Activated naive CD8-positive, alpha-beta T cell treated with anti-CD3 and anti-CD28 coated beads, Interleukin-2, amount 10 ng/mL, durations not matched to agents 7 days and 5 days (primary cell): ENCODE measurements at regions not wholly inside any gene's neighbourhood (a gene's known extent, or its start where the extent isn't known, plus 50 kb on each side); places are given as distances from the start of the nearest gene placed in this dataset.

ENCODE experiments used
- ATAC-seq: fragments of 150-1000 bp; cut with Tn5 transposase; one replicate; pipeline ENCODE4 v1.10.0; 2021; ENCODE audit warnings: low read depth, moderate library complexity
- POLR2A ChIA-PET: fragments of 350-600 bp; sonication (Branson Sonifier 250); formaldehyde crosslinking; loops from one replicate; lab custom pipeline; 2021; ENCODE audit warnings: antibody characterized with exemption; lab: Charles Lee
- DNase-seq: peaks from one replicate; pipeline ENCODE4 v3.0.0; 2021
- H3K27ac Mint-ChIP-seq: one replicate; pipeline ENCODE4 v1.8.0; 2022; ENCODE audit warnings: mild to moderate bottlenecking, mixed read lengths
- H3K27me3 Mint-ChIP-seq: one replicate; pipeline ENCODE4 v1.8.0; 2022; ENCODE audit warnings: mild to moderate bottlenecking, moderate library complexity, mixed read lengths
- H3K36me3 Mint-ChIP-seq: one replicate; pipeline ENCODE4 v1.8.0; 2021; ENCODE audit warnings: mild to moderate bottlenecking, mixed read lengths
- H3K4me1 Mint-ChIP-seq: one replicate; pipeline ENCODE4 v1.8.0; 2021; ENCODE audit warnings: mixed read lengths
- H3K4me3 Mint-ChIP-seq: one replicate; pipeline ENCODE4 v1.8.0; 2022; ENCODE audit warnings: mild to moderate bottlenecking, moderate library complexity, mixed read lengths
- H3K9me3 Mint-ChIP-seq: one replicate; pipeline ENCODE4 v1.8.0; 2021; ENCODE audit warnings: mixed read lengths

- no peaks in the 10 kb centered on the region for H3K36me3 Mint-ChIP-seq
- H3K27ac Mint-ChIP-seq: no peak overlapping the region
- DNase-seq (no peak), ATAC-seq (no peak)
- H3K4me1 Mint-ChIP-seq: no peaks in the 10 kb centered on the region
- peaks cover 4% of the 10 kb centered on the region for H3K27me3 Mint-ChIP-seq
- no peaks in the 10 kb centered on the region for H3K9me3 Mint-ChIP-seq
- POLR2A ChIA-PET: no interaction called here
- no peak overlapping the region for H3K4me3 Mint-ChIP-seq
Observed at GRCh38 chr16:86725401-86725800, 147.1 kb downstream of the FOXL1 start.

DNA sequence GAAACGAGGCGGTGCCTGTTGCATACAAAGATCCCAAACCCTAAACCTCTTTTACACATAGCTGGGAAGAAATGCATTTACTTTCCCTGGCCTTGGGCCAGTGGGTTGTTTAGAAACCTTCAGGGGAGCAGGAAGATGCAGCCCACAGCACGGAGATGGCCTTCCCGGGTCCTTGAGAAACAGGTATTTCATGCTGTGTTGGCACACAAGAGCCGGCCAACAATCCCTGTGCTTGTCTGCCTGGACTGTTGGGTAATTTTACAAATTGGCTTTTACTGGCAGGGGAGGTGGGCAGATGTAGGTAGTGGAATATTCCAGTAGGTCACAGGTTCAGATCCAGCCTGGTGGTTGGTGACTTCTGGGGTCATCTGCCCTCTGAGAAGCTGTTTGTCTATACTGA, 148.0 kb downstream of the FOXL1 start:
- Mint-ChIP-seq H3K4me1 (no peaks in the 10 kb centered on the region), H3K27me3 (peaks cover 11% of the 10 kb centered on the region), H3K9me3 (no peaks in the 10 kb centered on the region), H3K27ac (no peak overlapping the region), H3K4me3 (no peak overlapping the region), H3K36me3 (no peaks in the 10 kb centered on the region)
- POLR2A ChIA-PET: no interaction called here
- DNase-seq (no peak), ATAC-seq (no peak)

DNA sequence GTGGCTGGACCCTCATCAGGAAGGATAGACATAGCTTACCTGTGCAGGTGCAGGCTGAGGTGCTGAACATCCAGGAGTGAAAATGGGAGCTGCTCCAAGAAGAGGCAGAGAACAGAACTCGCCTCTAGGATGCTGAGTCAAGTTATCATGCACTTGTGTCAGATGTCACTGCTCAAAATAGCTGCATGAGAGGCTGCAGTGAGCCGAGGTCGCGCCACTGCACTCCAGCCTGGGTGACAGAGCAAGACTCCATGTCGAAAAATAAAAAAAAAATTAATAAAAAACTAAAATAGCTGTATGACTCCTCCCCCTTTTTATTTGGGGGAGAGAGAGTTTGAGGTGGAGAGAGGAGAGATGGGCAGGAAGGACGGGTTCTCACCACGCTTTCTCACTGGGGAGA, 148.8 kb downstream of the FOXL1 start:
- no peak for DNase-seq
- H3K9me3 Mint-ChIP-seq: no peaks in the 10 kb centered on the region
- H3K36me3 Mint-ChIP-seq: no peaks in the 10 kb centered on the region
- H3K27me3 Mint-ChIP-seq: peaks cover 17% of the 10 kb centered on the region
- no peak for ATAC-seq
- POLR2A ChIA-PET: no interaction called here
- H3K27ac Mint-ChIP-seq: no peak overlapping the region
- H3K4me1 Mint-ChIP-seq: no peaks in the 10 kb centered on the region
- no peak overlapping the region for H3K4me3 Mint-ChIP-seq

- POLR2A ChIA-PET: no interaction called here
- Mint-ChIP-seq H3K27ac (no peak overlapping the region), H3K4me1 (no peaks in the 10 kb centered on the region), H3K4me3 (no peak overlapping the region), H3K27me3 (peaks cover 21% of the 10 kb centered on the region), H3K36me3 (no peaks in the 10 kb centered on the region), H3K9me3 (no peaks in the 10 kb centered on the region)
- DNase-seq (no peak), ATAC-seq (no peak)
Observed at GRCh38 chr16:86727632-86728031, 149.3 kb downstream of the FOXL1 start.

- Mint-ChIP-seq H3K27ac (no peak overlapping the region), H3K4me3 (no peak overlapping the region), H3K36me3 (no peaks in the 10 kb centered on the region), H3K27me3 (peaks cover 39% of the 10 kb centered on the region), H3K4me1 (no peaks in the 10 kb centered on the region), H3K9me3 (no peaks in the 10 kb centered on the region)
- DNase-seq (no peak), ATAC-seq (no peak)
- POLR2A ChIA-PET: no interaction called here
Observed at GRCh38 chr16:86729686-86730085, 151.3 kb downstream of the FOXL1 start.

GRCh38 chr16:86730086-86730485, 151.7 kb downstream of the FOXL1 start:
- Mint-ChIP-seq H3K27ac (no peak overlapping the region), H3K4me1 (no peaks in the 10 kb centered on the region), H3K4me3 (no peak overlapping the region), H3K27me3 (peaks cover 41% of the 10 kb centered on the region), H3K9me3 (no peaks in the 10 kb centered on the region), H3K36me3 (no peaks in the 10 kb centered on the region)
- POLR2A ChIA-PET: no interaction called here
- DNase-seq: no peak
- no peak for ATAC-seq

DNA sequence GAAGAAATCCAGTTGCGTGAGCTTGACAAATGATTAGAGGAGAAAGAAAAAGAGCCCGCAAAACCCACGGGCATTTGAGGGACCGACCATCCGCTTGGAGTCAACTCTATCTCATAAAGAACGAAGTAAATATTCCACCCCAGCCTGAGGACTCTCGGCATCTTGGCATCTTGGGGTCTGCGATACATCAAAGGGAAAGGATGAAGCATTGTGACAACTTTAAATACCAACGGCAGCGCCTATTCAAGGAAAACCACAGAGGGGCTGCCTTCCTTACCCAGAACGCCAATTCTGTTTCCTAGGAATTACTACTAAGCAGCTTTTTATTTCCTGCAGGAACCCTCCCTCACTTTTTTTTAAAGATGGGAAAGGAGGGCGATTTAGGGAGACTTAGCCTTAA, 152.2 kb downstream of the FOXL1 start:
- Mint-ChIP-seq H3K27ac (no peak overlapping the region), H3K4me1 (no peaks in the 10 kb centered on the region), H3K36me3 (no peaks in the 10 kb centered on the region), H3K9me3 (no peaks in the 10 kb centered on the region), H3K4me3 (no peak overlapping the region), H3K27me3 (peaks cover 41% of the 10 kb centered on the region)
- no peak for DNase-seq
- no peak for ATAC-seq
- POLR2A ChIA-PET: no interaction called here

- Mint-ChIP-seq H3K27ac (no peak overlapping the region), H3K27me3 (peaks cover 42% of the 10 kb centered on the region)
- POLR2A ChIA-PET: no interaction called here
Observed at GRCh38 chr16:86732621-86733295, 154.4 kb downstream of the FOXL1 start.

GRCh38 chr16:86733546-86734254, 155.4 kb downstream of the FOXL1 start:
- Mint-ChIP-seq H3K9me3 (no peaks in the 10 kb centered on the region), H3K4me3 (no peak overlapping the region), H3K27ac (no peak overlapping the region), H3K36me3 (no peaks in the 10 kb centered on the region), H3K27me3 (peaks cover 44% of the 10 kb centered on the region), H3K4me1 (no peaks in the 10 kb centered on the region)
- POLR2A ChIA-PET: no interaction called here
- ATAC-seq (no peak), DNase-seq (no peak)

More at GRCh38 chr16:86732621-86733295, 154.4 kb downstream of the FOXL1 start:
- DNase-seq: no peak
- no peak for ATAC-seq
- H3K4me1 Mint-ChIP-seq: no peaks in the 10 kb centered on the region
- no peak overlapping the region for H3K4me3 Mint-ChIP-seq
- no peaks in the 10 kb centered on the region for H3K9me3 Mint-ChIP-seq
- H3K36me3 Mint-ChIP-seq: no peaks in the 10 kb centered on the region

DNA sequence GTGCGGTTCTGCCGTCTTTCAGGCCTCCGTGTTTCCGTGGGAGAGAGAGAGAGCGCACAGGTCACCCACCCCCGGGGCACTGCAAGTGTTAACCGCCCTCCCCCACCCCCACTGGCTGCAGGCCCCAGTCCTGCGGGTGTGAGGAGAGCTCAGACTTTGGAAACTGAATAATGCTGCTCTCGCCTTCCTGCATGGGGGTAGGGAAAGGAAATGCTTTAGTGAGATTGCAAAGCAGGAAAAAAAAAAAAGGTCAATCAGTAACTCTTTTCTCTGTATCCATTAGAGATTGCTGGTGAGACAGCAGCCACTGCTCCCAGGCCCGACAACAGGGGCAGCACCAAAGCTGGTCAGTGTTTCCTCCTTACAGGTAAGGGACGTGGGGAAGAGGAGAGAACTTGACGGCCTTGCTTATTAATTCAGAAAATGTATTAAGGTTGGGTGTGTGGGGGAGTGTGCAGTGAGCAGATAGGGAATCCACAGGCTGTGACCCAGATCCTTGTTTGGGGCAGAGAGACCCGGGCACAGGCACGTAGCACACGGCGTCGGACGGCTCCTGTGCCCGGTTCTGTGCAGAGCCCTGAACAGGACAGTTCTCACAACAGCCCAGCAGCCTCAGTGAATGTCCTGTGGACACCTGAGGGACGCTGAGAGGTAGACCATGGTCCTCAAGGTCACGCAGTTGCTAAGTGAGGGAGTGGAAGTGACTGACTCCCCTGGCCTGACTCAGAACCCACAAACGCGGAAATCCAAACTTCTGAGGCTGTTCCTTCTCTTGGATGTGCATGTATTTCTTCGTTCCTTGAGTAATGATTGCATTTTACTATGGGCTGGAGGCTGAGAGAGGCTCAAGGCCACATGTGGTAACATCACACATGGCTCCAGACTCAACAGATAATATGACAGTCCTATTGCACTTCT, 156.5 kb downstream of the FOXL1 start:
- Mint-ChIP-seq H3K27me3 (peaks cover 55% of the 10 kb centered on the region), H3K4me3 (no peak overlapping the region), H3K9me3 (no peaks in the 10 kb centered on the region), H3K36me3 (no peaks in the 10 kb centered on the region), H3K27ac (no peak overlapping the region), H3K4me1 (peaks cover under 1% of the 10 kb centered on the region)
- no peak for ATAC-seq
- POLR2A ChIA-PET: interaction anchor here (0.6 kb wide), 1 partner anchor 139 kb away, joined by 6 read pairs; no protein-coding TSS in a partner anchor
- DNase-seq: no peak

DNA sequence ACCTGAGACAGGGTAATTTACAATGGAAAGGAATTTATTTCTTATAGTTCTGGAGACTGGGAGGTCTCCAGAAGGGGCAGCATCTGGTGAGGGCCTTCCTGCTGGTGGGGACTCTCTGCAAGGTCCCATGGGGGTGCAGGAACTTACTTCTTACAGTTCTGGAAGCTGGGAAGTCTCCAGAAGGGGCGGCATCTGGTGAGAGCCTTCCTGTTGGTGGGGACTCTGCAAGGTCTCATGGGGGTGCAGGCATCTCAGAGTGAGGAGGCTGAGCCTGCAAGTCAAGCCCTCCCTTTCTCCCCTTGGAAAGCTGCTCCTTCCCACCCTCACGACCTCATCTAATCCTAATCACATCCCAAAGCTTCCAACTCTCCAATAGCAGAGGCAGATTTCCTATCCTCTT, 157.4 kb downstream of the FOXL1 start:
- POLR2A ChIA-PET: no interaction called here
- Mint-ChIP-seq H3K9me3 (no peaks in the 10 kb centered on the region), H3K27ac (no peak overlapping the region), H3K27me3 (peaks cover 57% of the 10 kb centered on the region), H3K4me1 (peaks cover 4% of the 10 kb centered on the region), H3K36me3 (no peaks in the 10 kb centered on the region), H3K4me3 (no peak overlapping the region)
- no peak for DNase-seq
- ATAC-seq: no peak

DNA sequence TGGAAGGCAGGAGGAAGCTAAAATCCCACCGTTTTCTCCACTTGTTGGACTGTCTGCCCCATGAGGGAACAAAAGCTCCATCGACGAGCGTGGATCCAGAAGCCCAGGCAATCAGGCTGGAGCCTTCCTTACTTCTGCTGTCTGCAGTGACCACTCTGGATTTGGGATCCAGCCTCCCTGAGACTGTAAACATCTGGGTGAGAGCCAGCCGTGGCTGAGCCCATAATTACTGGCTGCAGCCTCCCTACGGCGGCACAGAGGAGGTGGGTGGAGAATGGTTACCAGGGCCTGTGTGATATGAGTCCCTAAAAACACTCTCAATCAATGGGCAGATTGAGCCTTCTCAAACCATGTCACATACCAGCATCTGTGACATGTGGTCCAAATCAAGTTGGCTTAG, 158.2 kb downstream of the FOXL1 start:
- H3K36me3 Mint-ChIP-seq: no peaks in the 10 kb centered on the region

GRCh38 chr16:86737083-86737482, 158.7 kb downstream of the FOXL1 start:
- ATAC-seq (no peak), DNase-seq (no peak)
- Mint-ChIP-seq H3K9me3 (no peaks in the 10 kb centered on the region), H3K27ac (no peak overlapping the region), H3K27me3 (peaks cover 61% of the 10 kb centered on the region), H3K36me3 (no peaks in the 10 kb centered on the region), H3K4me1 (peaks cover 9% of the 10 kb centered on the region), H3K4me3 (no peak overlapping the region)
- POLR2A ChIA-PET: no interaction called here

More for the DNA sequence above, 158.2 kb downstream of the FOXL1 start:
- POLR2A ChIA-PET: no interaction called here
- ATAC-seq (no peak), DNase-seq (no peak)
- H3K9me3 Mint-ChIP-seq: no peaks in the 10 kb centered on the region
- H3K4me1 Mint-ChIP-seq: peaks cover 9% of the 10 kb centered on the region
- no peak overlapping the region for H3K4me3 Mint-ChIP-seq
- peaks cover 60% of the 10 kb centered on the region for H3K27me3 Mint-ChIP-seq
- no peak overlapping the region for H3K27ac Mint-ChIP-seq
